ENCODE measurements at regions not wholly inside any gene's neighbourhood (a gene's known extent, or its start where the extent isn't known, plus 50 kb on each side); places are given as distances from the start of the nearest gene placed in this dataset.

GRCh38 chr19:20333508-20333907 is 166.5 kb downstream of the ZNF486 start:
- TF ChIP-seq POLR2A (IDR thresholded peaks at IDR 0.05): no peak
- TF ChIP-seq CTCF (IDR thresholded peaks at IDR 0.05): no peak
